ENCODE measurements at regions not wholly inside any gene's neighbourhood (a gene's known extent, or its start where the extent isn't known, plus 50 kb on each side); places are given as distances from the start of the nearest gene placed in this dataset.

- TF ChIP-seq ARID3A (IDR thresholded peaks at IDR 0.05; ENCODE audit: borderline replicate concordance, low read depth, low read length) (no peak), TAF15 (IDR thresholded peaks at IDR 0.05; ENCODE audit: low read depth, low read length) (no peak), ZNF395 (CRISPR knock-in tag; IDR thresholded peaks at IDR 0.05) (no peak), ZNF253 (CRISPR knock-in tag; conservative IDR thresholded peaks at IDR 0.05) (no peak), TEAD4 (IDR thresholded peaks at IDR 0.05; ENCODE audit: low read length) (peak; percentile 36), TEAD4 (CRISPR knock-in tag; IDR thresholded peaks at IDR 0.05; ENCODE audit: borderline replicate concordance) (no peak), CHD2 (IDR thresholded peaks at IDR 0.05; ENCODE audit: low read depth, low read length) (no peak), MAFG (tag; conservative IDR thresholded peaks at IDR 0.05) (peak; percentile 55), GMEB1 (CRISPR knock-in tag; IDR thresholded peaks at IDR 0.05) (no peak), RCOR1 (IDR thresholded peaks at IDR 0.05; ENCODE audit: borderline replicate concordance in 1 of 2, low read depth in 2 of 2, low read length in 2 of 2) (no peak), ARHGAP35 (IDR thresholded peaks at IDR 0.05; ENCODE audit: partially characterized antibody) (no peak), ZNF263 (CRISPR knock-in tag; IDR thresholded peaks at IDR 0.05; ENCODE audit: borderline replicate concordance) (no peak), GTF2A2 (tag; IDR thresholded peaks at IDR 0.05) (no peak), HNRNPH1 (optimal IDR thresholded peaks at IDR 0.05; ENCODE audit: low read depth, low read length) (no peak), EZH2 (IDR thresholded peaks at IDR 0.05; ENCODE audit: borderline replicate concordance, low read depth, low read length) (no peak), ZNF239 (CRISPR knock-in tag; IDR thresholded peaks at IDR 0.05) (no peak), CCAR2 (IDR thresholded peaks at IDR 0.05; ENCODE audit: low read depth, low read length) (no peak), NUFIP1 (IDR thresholded peaks at IDR 0.05; ENCODE audit: partially characterized antibody) (no peak), HDAC3 (IDR thresholded peaks at IDR 0.05; ENCODE audit: borderline replicate concordance, partially characterized antibody) (no peak), TAF7 (tag; IDR thresholded peaks at IDR 0.05) (no peak), ZNF174 (CRISPR knock-in tag; IDR thresholded peaks at IDR 0.05) (no peak), NR2C2 (CRISPR knock-in tag; IDR thresholded peaks at IDR 0.05) (no peak), NR2C2 (tag; IDR thresholded peaks at IDR 0.05) (no peak), ZNF41 (CRISPR knock-in tag; conservative IDR thresholded peaks at IDR 0.05) (no peak)
These were observed 85.4 kb downstream of the MTNR1B start (continued) for GRCh38 chr11:93054881-93055280.
